GM23338 (cell line): ENCODE measurements at regions not wholly inside any gene's neighbourhood (a gene's known extent, or its start where the extent isn't known, plus 50 kb on each side); places are given as distances from the start of the nearest gene placed in this dataset.

ENCODE experiments used
- ATAC-seq: fragments of 200-7000 bp; cut with Tn5 transposase; 3 replicates; pipeline ENCODE4 v1.9.1; 2020
- DNase-seq: peaks from one replicate; pipeline ENCODE4 v3.0.0-alpha.2; 2015; ENCODE audit warnings: low spot score
- H2AFZ ChIP-seq: fragments of 200-600 bp; sonication (generic); 2 replicates; pipeline ENCODE4 v1.8.0; 2016; ENCODE audit warnings: antibody characterized with exemption, mild to moderate bottlenecking, moderate library complexity
- H3F3A ChIP-seq: fragments of 200-600 bp; sonication (generic); replicated peaks from 2 replicates; pipeline ENCODE4 v1.8.0; 2017; ENCODE audit warnings: antibody characterized with exemption, mixed run types, low read depth
- H3K27ac ChIP-seq: fragments of 200-600 bp; sonication (generic); 2 replicates; pipeline ENCODE4 v1.6.1; 2016; ENCODE audit warnings: low read depth
- H3K27me3 ChIP-seq: fragments of 200-600 bp; sonication (generic); 2 replicates; pipeline ENCODE4 v1.8.0; 2016; ENCODE audit warnings: mild to moderate bottlenecking, mixed run types, moderate library complexity; ENCODE audit not compliant: insufficient read depth
- H3K36me3 ChIP-seq: fragments of 200-600 bp; sonication (generic); 2 replicates; pipeline ENCODE4 v1.8.0; 2016; ENCODE audit warnings: mild to moderate bottlenecking; ENCODE audit not compliant: insufficient read depth
- H3K4me1 ChIP-seq: fragments of 200-600 bp; sonication (generic); 2 replicates; pipeline ENCODE4 v1.8.0; 2016; ENCODE audit warnings: mild to moderate bottlenecking, moderate library complexity; ENCODE audit not compliant: insufficient read depth
- H3K4me2 ChIP-seq: fragments of 200-600 bp; sonication (generic); 2 replicates; pipeline ENCODE4 v1.7.1; 2017; ENCODE audit warnings: mixed run types
- H3K4me3 ChIP-seq: fragments of 200-600 bp; sonication (generic); 2 replicates; pipeline ENCODE4 v1.6.1; 2016; ENCODE audit warnings: mixed run types
- H3K79me2 ChIP-seq: fragments of 200-600 bp; sonication (generic); replicated peaks from 2 replicates; pipeline ENCODE4 v1.8.0; 2017; ENCODE audit warnings: mild to moderate bottlenecking; ENCODE audit not compliant: insufficient read depth
- H3K9me2 ChIP-seq: fragments of 200-600 bp; sonication (generic); 2 replicates; pipeline ENCODE4 v1.8.0; 2017; ENCODE audit not compliant: insufficient read depth
- H4K20me1 ChIP-seq: fragments of 200-600 bp; sonication (generic); replicated peaks from 2 replicates; pipeline ENCODE4 v1.8.0; 2017; ENCODE audit warnings: mild to moderate bottlenecking; ENCODE audit not compliant: insufficient read depth
- H3K27ac Mint-ChIP-seq: 2 replicates; pipeline ENCODE4 v1.8.0; 2020; ENCODE audit warnings: inconsistent platforms, mild to moderate bottlenecking, moderate library complexity, mixed read lengths
- H3K27me3 Mint-ChIP-seq: 3 replicates; pipeline ENCODE4 v1.8.0; 2022; ENCODE audit warnings: low read depth, mild to moderate bottlenecking, moderate library complexity, mixed read lengths, inconsistent platforms; ENCODE audit not compliant: insufficient read depth, poor library complexity
- H3K36me3 Mint-ChIP-seq: 3 replicates; pipeline ENCODE4 v1.8.0; 2021; ENCODE audit warnings: low read depth, mild to moderate bottlenecking, inconsistent platforms, moderate library complexity, mixed read lengths
- H3K4me1 Mint-ChIP-seq: 3 replicates; pipeline ENCODE4 v1.8.0; 2020; ENCODE audit warnings: mild to moderate bottlenecking, inconsistent platforms, mixed read lengths
- H3K4me3 Mint-ChIP-seq: 3 replicates; pipeline ENCODE4 v1.8.0; 2021; ENCODE audit warnings: moderate library complexity, mild to moderate bottlenecking, inconsistent platforms, mixed read lengths
- H3K9me3 Mint-ChIP-seq: 3 replicates; pipeline ENCODE4 v1.8.0; 2020; ENCODE audit warnings: moderate library complexity, mild to moderate bottlenecking, inconsistent platforms, mixed read lengths
- CREB1 ChIP-seq: fragments of 250-450 bp; sonication (Bioruptor Pico); IDR thresholded peaks from 2 replicates; pipeline ENCODE4 v1.5.0; 2020; ENCODE audit warnings: low read depth, mild to moderate bottlenecking, moderate library complexity
- CTCF ChIP-seq, 2 experiments: fragments of 200-600 bp in 1 of 2; sonication (generic) in 1 of 2; conservative IDR thresholded peaks; 2 replicates each; pipeline versions ENCODE4 v1.5.1 to v1.6.1; 2016 to 2017; ENCODE audit warnings: antibody characterized with exemption in 2 of 2, low read depth in 2 of 2, mild to moderate bottlenecking in 2 of 2, moderate library complexity in 1 of 2
- ETS1 ChIP-seq: IDR thresholded peaks from 2 replicates; pipeline ENCODE4 v1.6.1; 2016; ENCODE audit warnings: antibody characterized with exemption
- EZH2 ChIP-seq: fragments of 200-600 bp; sonication (generic); IDR thresholded peaks from one replicate; pipeline ENCODE4 v1.8.0; 2017; ENCODE audit warnings: antibody characterized with exemption, mild to moderate bottlenecking, low read depth; ENCODE audit not compliant: unreplicated experiment
- EZH2phosphoT487 ChIP-seq: fragments of 200-600 bp; sonication (generic); IDR thresholded peaks from one replicate; pipeline ENCODE4 v1.8.1; 2018; ENCODE audit warnings: antibody characterized with exemption; ENCODE audit not compliant: unreplicated experiment
- JUNB ChIP-seq: IDR thresholded peaks from one replicate; pipeline ENCODE4 v1.6.1; 2016; ENCODE audit warnings: antibody characterized with exemption; ENCODE audit not compliant: unreplicated experiment
- NANOG ChIP-seq: IDR thresholded peaks from 2 replicates; pipeline ENCODE4 v1.6.1; 2016; ENCODE audit warnings: antibody characterized with exemption, borderline replicate concordance
- POLR2AphosphoS5 ChIP-seq: IDR thresholded peaks from 2 replicates; pipeline ENCODE4 v1.6.1; 2016; ENCODE audit warnings: antibody characterized with exemption, low read depth
- REST ChIP-seq: IDR thresholded peaks from one replicate; pipeline ENCODE4 v1.6.1; 2018; ENCODE audit warnings: antibody characterized with exemption; ENCODE audit not compliant: unreplicated experiment
- STAT1 ChIP-seq: IDR thresholded peaks from one replicate; pipeline ENCODE4 v1.6.1; 2016; ENCODE audit warnings: antibody characterized with exemption; ENCODE audit not compliant: unreplicated experiment
- ZNF114 ChIP-seq: fragments of 250-450 bp; sonication (Bioruptor Pico); IDR thresholded peaks from 2 replicates; pipeline ENCODE4 v1.5.0; 2020; ENCODE audit warnings: mild to moderate bottlenecking, moderate library complexity
- ZNF331 ChIP-seq: fragments of 250-450 bp; sonication (Bioruptor Pico); IDR thresholded peaks from 2 replicates; pipeline ENCODE4 v1.5.0; 2020; ENCODE audit warnings: low read depth, mild to moderate bottlenecking, moderate library complexity
- ZNF462 ChIP-seq: fragments of 250-450 bp; sonication (Bioruptor Pico); IDR thresholded peaks from 2 replicates; pipeline ENCODE4 v1.5.0; 2020; ENCODE audit warnings: mild to moderate bottlenecking, moderate library complexity

GRCh38 chr1:57874418-57874877, 450.6 kb upstream of the DAB1 start:
- no peak overlapping the region for H3K4me3 ChIP-seq
- DNase-seq: no peak
- no peak overlapping the region for H3K27ac Mint-ChIP-seq
- no peaks in the 10 kb centered on the region for H3K36me3 ChIP-seq
- H3K36me3 Mint-ChIP-seq: no peaks in the 10 kb centered on the region
- no peaks in the 10 kb centered on the region for H3K4me1 ChIP-seq
- no peak for ATAC-seq
- no peaks in the 10 kb centered on the region for H3K27me3 ChIP-seq
- H3K9me2 ChIP-seq: no peaks in the 10 kb centered on the region
- no peak overlapping the region for H3K27ac ChIP-seq
- no peaks in the 10 kb centered on the region for H3K79me2 ChIP-seq
- no peaks in the 10 kb centered on the region for H3K4me1 Mint-ChIP-seq
- H4K20me1 ChIP-seq: no peaks in the 10 kb centered on the region
- H2AFZ ChIP-seq: no peak overlapping the region
- no peaks in the 10 kb centered on the region for H3K27me3 Mint-ChIP-seq
- no peak for TF ChIP-seq ZNF114 (CRISPR knock-in tag)
- TF ChIP-seq NANOG: no peak
- no peak for TF ChIP-seq EZH2
- TF ChIP-seq ETS1: no peak
- TF ChIP-seq JUNB: no peak
- TF ChIP-seq REST: no peak
- TF ChIP-seq CREB1: no peak
- no peak for TF ChIP-seq CTCF (conservative IDR thresholded peaks at IDR 0.05; ENCODE audit: low read depth in 2 of 2)
- no peak for TF ChIP-seq EZH2phosphoT487
- TF ChIP-seq ZNF331: no peak
- TF ChIP-seq STAT1: no peak
- TF ChIP-seq ZNF462 (CRISPR knock-in tag): no peak
- TF ChIP-seq POLR2AphosphoS5: no peak
- no peak overlapping the region for H3K4me3 Mint-ChIP-seq
- no peaks in the 10 kb centered on the region for H3K9me3 Mint-ChIP-seq
- no peak overlapping the region for H3K4me2 ChIP-seq
- no peaks in the 10 kb centered on the region for H3F3A ChIP-seq
